Right lobe of liver (tissue), 6 donors: ENCODE measurements at regions not wholly inside any gene's neighbourhood (a gene's known extent, or its start where the extent isn't known, plus 50 kb on each side); places are given as distances from the start of the nearest gene placed in this dataset.

ENCODE experiments used
- ATAC-seq, 4 donors: fragments of 200-7000 bp; cut with Tn5 transposase; one replicate each; pipeline ENCODE4 v1.9.1; 2020; ENCODE audit warnings: mild to moderate bottlenecking in 4 of 4, moderate library complexity in 4 of 4
- DNase-seq, 3 donors: peaks; one replicate each; pipeline ENCODE4 v3.0.0-alpha.2; 2020
- H3K27ac ChIP-seq, 3 donors: fragments of 200-600 bp; one replicate each; pipeline ENCODE4 v1.8.0; 2022
- H3K27me3 ChIP-seq, 2 donors: fragments of 200-600 bp; one replicate each; pipeline ENCODE4 v1.8.0; 2022
- H3K36me3 ChIP-seq, 4 donors: fragments of 200-600 bp; sonication (generic) in 1 of 4; one replicate each; pipeline versions ENCODE4 v1.5.1 to v1.8.0; 2017 to 2022; ENCODE audit warnings: control low read depth in 1 of 4
- H3K4me1 ChIP-seq, 4 donors: fragments of 200-600 bp; sonication (generic) in 1 of 4; one replicate each; pipeline versions ENCODE4 v1.5.1 to v1.8.0; 2017 to 2022; ENCODE audit warnings: control low read depth in 1 of 4
- H3K4me3 ChIP-seq, 3 donors: fragments of 200-600 bp; one replicate each; pipeline ENCODE4 v1.8.0; 2022
- H3K9me3 ChIP-seq, 4 donors: fragments of 200-600 bp; sonication (generic) in 1 of 4; one replicate each; pipeline versions ENCODE4 v1.5.1 to v1.8.0; 2017 to 2022; ENCODE audit warnings: control low read depth in 1 of 4
- CTCF ChIP-seq, 4 donors: fragments of 200-600 bp in 3 of 4; fragments of 450-650 bp in 1 of 4; IDR thresholded peaks; one replicate each; pipeline versions ENCODE4 v1.5.1 to v1.8.0; 2016 to 2022; ENCODE audit warnings: antibody characterized with exemption in 4 of 4, mild to moderate bottlenecking in 2 of 4
- POLR2A ChIP-seq: fragments of 450-650 bp; IDR thresholded peaks from one replicate; pipeline ENCODE4 v1.6.1; 2017; ENCODE audit warnings: antibody characterized with exemption, mild to moderate bottlenecking
- WGBS: methylation state at CpG from one replicate; pipeline ENCODE4 v1.1.6; 2018; ENCODE audit warnings: low coverage, low lambda C conversion rate; ENCODE audit not compliant: insufficient coverage; ENCODE audit errors: missing lambda C conversion rate; 5-methylcytosine and 5-hydroxymethylcytosine counted together
- intact Hi-C, 2 donors: fragments of 100-400 bp; cut with DNase I; formaldehyde crosslinking; loops; one replicate each; pipeline versions ENCODE4 v1.11.2 to v1.14.1; 2022
- donor health status: DM: no; HTN: yes; CAD: no.
- donor health status: DM: no; HTN: no; CAD: no.
- donor health status: DM: no; HTN: no; CAD: no.
- donor health status: DM: no; HTN: yes; CAD: no.
- donor health status: DM: no; HTN: yes; CAD: no.

- Histone ChIP-seq H3K4me3 (no peak overlapping the region), H3K27ac (no peak overlapping the region), H3K27me3 (no peaks in the 10 kb centered on the region), H3K9me3 (no peaks in the 10 kb centered on the region), H3K36me3 (no peaks in the 10 kb centered on the region), H3K4me1 (no peaks in the 10 kb centered on the region)
- intact Hi-C loops, result no loop called here
- ATAC-seq (no peak), DNase-seq (no peak)
- 88% methylated on average over 1 of the region's 1 CpG for WGBS
- TF ChIP-seq POLR2A (no peak), CTCF (IDR thresholded peaks at IDR 0.05) (no peak)
These were observed 280.6 kb downstream of the ZEB2 start for GRCh38 chr2:144239306-144239705.

- intact Hi-C loops, result no loop called here
- no peaks in the 10 kb centered on the region for H3K4me1 ChIP-seq
- no peak overlapping the region for H3K27ac ChIP-seq
- no peaks in the 10 kb centered on the region for H3K27me3 ChIP-seq
- 67% methylated on average over 1 of the region's 2 CpGs for WGBS
- DNase-seq (no peak), ATAC-seq (peak; percentile 28 to 67 (median 47))
- TF ChIP-seq CTCF (IDR thresholded peaks at IDR 0.05) (no peak), POLR2A (no peak)
- no peak overlapping the region for H3K4me3 ChIP-seq
- no peaks in the 10 kb centered on the region for H3K9me3 ChIP-seq
- H3K36me3 ChIP-seq, result no peaks in the 10 kb centered on the region
These were observed 281.9 kb downstream of the ZEB2 start for GRCh38 chr2:144237830-144238627.

DNA sequence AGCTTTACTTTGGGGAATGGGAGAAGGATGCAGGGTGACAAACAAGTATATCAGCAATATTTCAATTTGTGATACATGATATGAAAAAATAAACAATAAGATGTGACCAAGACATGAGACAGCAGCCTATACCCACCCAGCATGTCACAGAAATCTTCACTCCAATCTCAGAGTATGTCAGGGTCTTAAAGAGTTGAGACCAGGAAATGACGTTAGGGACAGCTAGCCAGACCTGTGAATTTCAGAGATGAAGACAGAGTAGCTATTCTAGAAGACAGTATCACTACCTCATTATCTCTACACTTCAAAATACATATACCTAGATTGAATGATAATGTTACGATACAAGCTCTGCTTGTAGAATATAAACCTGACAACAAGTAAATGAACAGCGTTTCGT, 282.8 kb downstream of the ZEB2 start:
- H3K27ac ChIP-seq, result no peak overlapping the region
- ATAC-seq (no peak), DNase-seq (no peak)
- no peaks in the 10 kb centered on the region for H3K36me3 ChIP-seq
- WGBS, result 82% methylated on average over 4 of the region's 4 CpGs
- no peak overlapping the region for H3K4me3 ChIP-seq
- H3K27me3 ChIP-seq, result no peaks in the 10 kb centered on the region
- H3K4me1 ChIP-seq, result no peaks in the 10 kb centered on the region
- no peaks in the 10 kb centered on the region for H3K9me3 ChIP-seq
- intact Hi-C loops, result no loop called here
- TF ChIP-seq CTCF (IDR thresholded peaks at IDR 0.05) (no peak), POLR2A (no peak)

GRCh38 chr2:144235050-144235449, 284.9 kb downstream of the ZEB2 start:
- Histone ChIP-seq H3K9me3 (no peaks in the 10 kb centered on the region), H3K4me1 (no peaks in the 10 kb centered on the region), H3K27me3 (no peaks in the 10 kb centered on the region), H3K36me3 (no peaks in the 10 kb centered on the region), H3K4me3 (no peak overlapping the region), H3K27ac (no peak overlapping the region)
- TF ChIP-seq POLR2A (no peak), CTCF (IDR thresholded peaks at IDR 0.05) (no peak)
- DNase-seq (no peak), ATAC-seq (no peak)
- intact Hi-C loops, result no loop called here
- 100% methylated on average over 1 of the region's 1 CpG for WGBS
